Mammary epithelial cell (primary cell): ENCODE measurements at regions not wholly inside any gene's neighbourhood (a gene's known extent, or its start where the extent isn't known, plus 50 kb on each side); places are given as distances from the start of the nearest gene placed in this dataset.

ENCODE experiments used
- CTCF ChIP-seq, 2 donors: IDR thresholded peaks in 1 of 2; conservative IDR thresholded peaks in 1 of 2; 2 replicates each; pipeline ENCODE4 v1.5.1; 2011 to 2012; ENCODE audit warnings: inconsistent platforms in 2 of 2, low read length in 2 of 2, mild to moderate bottlenecking in 2 of 2, control low read depth in 1 of 2, low read depth in 1 of 2; ENCODE audit not compliant: insufficient read depth in 1 of 2; ENCODE audit errors: extremely low read depth in 1 of 2
- EZH2 ChIP-seq: IDR thresholded peaks from 2 replicates; pipeline ENCODE4 v1.6.1; 2012; ENCODE audit warnings: low read length, inconsistent platforms, borderline replicate concordance

GRCh38 chr18:78584459-78585022 is 395.1 kb upstream of the SALL3 start:
- no peak for TF ChIP-seq CTCF (conservative IDR thresholded peaks at IDR 0.05 in 1 of 2, IDR thresholded peaks at IDR 0.05 in 1 of 2; ENCODE audit: extremely low read depth in 1 of 2, insufficient read depth in 1 of 2, low read depth in 1 of 2, low read length in 2 of 2)
- no peak for TF ChIP-seq EZH2
